ENCODE measurements at regions not wholly inside any gene's neighbourhood (a gene's known extent, or its start where the extent isn't known, plus 50 kb on each side); places are given as distances from the start of the nearest gene placed in this dataset.

- H3K9ac ChIP-seq (ENCODE audit: control insufficient read depth, insufficient read depth, low read length), result no peak overlapping the region
- no peaks in the 10 kb centered on the region for H3K79me2 ChIP-seq (ENCODE audit: control insufficient read depth, insufficient read depth, low read length)
- DNase-seq (ENCODE audit: low read depth, low spot score) (no peak), ATAC-seq (no peak), FAIRE-seq (no peak)
- CTCF ChIA-PET, result no interaction called here
- intact Hi-C loops (cut with micrococcal nuclease; ENCODE audit: unreplicated experiment), result no loop called here
- H4K20me1 ChIP-seq (ENCODE audit: control insufficient read depth, insufficient read depth), result no peaks in the 10 kb centered on the region
- H2AFZ ChIP-seq (ENCODE audit: control insufficient read depth, low read depth, low read length), result no peak overlapping the region
- no TSS peak for BruUV-seq (replicated peaks)
- H3K4me3 ChIP-seq, result no peak overlapping the region
- no peak overlapping the region for H3K27ac ChIP-seq (ENCODE audit: control insufficient read depth, insufficient read depth)
- no peaks in the 10 kb centered on the region for H3K4me1 ChIP-seq (ENCODE audit: control insufficient read depth, insufficient read depth, low read length)
- H3K4me2 ChIP-seq (ENCODE audit: control insufficient read depth, insufficient read depth), result no peak overlapping the region
- no peaks in the 10 kb centered on the region; a peak in 1 of 4 replicates for H3K27me3 ChIP-seq (replicated peaks in 1 of 2; ENCODE audit: control insufficient read depth in 2 of 2, insufficient read depth in 2 of 2, low read length in 1 of 2)
- no peaks in the 10 kb centered on the region for H3K36me3 ChIP-seq (ENCODE audit: control insufficient read depth in 2 of 2, insufficient read depth in 2 of 2, low read length in 1 of 2)
- POLR2A ChIA-PET, result no interaction called here
- TF ChIP-seq ATF3 (IDR thresholded peaks at IDR 0.05; ENCODE audit: borderline replicate concordance, extremely low read depth, low read depth, low read length), result no peak
- no peak for TF ChIP-seq CHD1 (IDR thresholded peaks at IDR 0.05; ENCODE audit: low read depth, low read length)
- no peak for TF ChIP-seq PAX5 (IDR thresholded peaks at IDR 0.05; ENCODE audit: borderline replicate concordance, low read depth, low read length)
- no peak for TF ChIP-seq USF2 (IDR thresholded peaks at IDR 0.05; ENCODE audit: borderline replicate concordance, low read depth, low read length)
- TF ChIP-seq TCF12 (IDR thresholded peaks at IDR 0.05; ENCODE audit: low read depth, low read length), result no peak
- H3K9me3 ChIP-seq (replicated peaks; ENCODE audit: control insufficient read depth, insufficient read depth, low read length), result no peaks in the 10 kb centered on the region
- RAD21 ChIA-PET (ENCODE audit: unreplicated experiment), result no interaction called here
- 27% methylated on average over 8 of the region's 9 CpGs for WGBS (ENCODE audit: insufficient coverage, insufficient replicate concordance, low lambda C conversion rate, missing lambda C conversion rate)
- in situ Hi-C loops (cut with MboI), result no loop called here
- SMC1A ChIA-PET (ENCODE audit: uncharacterized antibody, unreplicated experiment), result no interaction called here
Measured at GRCh38 chr2:72001937-72002690, 145.5 kb downstream of the CYP26B1 start.

GRCh38 chr2:72000110-72000509 lies 147.6 kb downstream of the CYP26B1 start:
- in situ Hi-C loops (cut with MboI), result no loop called here
- no peak overlapping the region for H3K4me3 ChIP-seq
- H3K4me2 ChIP-seq (ENCODE audit: control insufficient read depth, insufficient read depth), result no peak overlapping the region
- ATAC-seq (no peak), FAIRE-seq (no peak), DNase-seq (ENCODE audit: low read depth, low spot score) (no peak)
- no peaks in the 10 kb centered on the region for H3K79me2 ChIP-seq (ENCODE audit: control insufficient read depth, insufficient read depth, low read length)
- no peaks in the 10 kb centered on the region for H3K9me3 ChIP-seq (replicated peaks; ENCODE audit: control insufficient read depth, insufficient read depth, low read length)
- H2AFZ ChIP-seq (ENCODE audit: control insufficient read depth, low read depth, low read length), result no peak overlapping the region
- H3K27ac ChIP-seq (ENCODE audit: control insufficient read depth, insufficient read depth), result no peak overlapping the region
- no peaks in the 10 kb centered on the region for H4K20me1 ChIP-seq (ENCODE audit: control insufficient read depth, insufficient read depth)
- no peak for TF ChIP-seq YBX1 (IDR thresholded peaks at IDR 0.05)
- TF ChIP-seq MTA3 (IDR thresholded peaks at IDR 0.05; ENCODE audit: borderline replicate concordance, low read length), result no peak
- TF ChIP-seq MTA2 (IDR thresholded peaks at IDR 0.05; ENCODE audit: low read depth), result no peak
- TF ChIP-seq ATF3 (IDR thresholded peaks at IDR 0.05; ENCODE audit: borderline replicate concordance, extremely low read depth, low read depth, low read length), result no peak
- no peak for TF ChIP-seq MEF2B (IDR thresholded peaks at IDR 0.05; ENCODE audit: partially characterized antibody, poor library complexity, severe bottlenecking)
- no TSS peak for BruUV-seq (replicated peaks)
- POLR2A ChIA-PET, result no interaction called here
- no peaks in the 10 kb centered on the region for H3K4me1 ChIP-seq (ENCODE audit: control insufficient read depth, insufficient read depth, low read length)
- CTCF ChIA-PET, result no interaction called here
- RAD21 ChIA-PET (ENCODE audit: unreplicated experiment), result no interaction called here
- intact Hi-C loops (cut with micrococcal nuclease; ENCODE audit: unreplicated experiment), result no loop called here
- SMC1A ChIA-PET (ENCODE audit: uncharacterized antibody, unreplicated experiment), result no interaction called here
- H3K36me3 ChIP-seq (ENCODE audit: control insufficient read depth in 2 of 2, insufficient read depth in 2 of 2, low read length in 1 of 2), result no peaks in the 10 kb centered on the region
- WGBS (ENCODE audit: insufficient coverage, insufficient replicate concordance, low lambda C conversion rate, missing lambda C conversion rate), result 6% methylated on average over 7 of the region's 7 CpGs
- H3K27me3 ChIP-seq (replicated peaks in 1 of 2; ENCODE audit: control insufficient read depth in 2 of 2, insufficient read depth in 2 of 2, low read length in 1 of 2), result no peaks in the 10 kb centered on the region
- H3K9ac ChIP-seq (ENCODE audit: control insufficient read depth, insufficient read depth, low read length), result no peak overlapping the region

Data from GM12878 (cell line).